Testis (tissue), 2 donors: ENCODE measurements at regions not wholly inside any gene's neighbourhood (a gene's known extent, or its start where the extent isn't known, plus 50 kb on each side); places are given as distances from the start of the nearest gene placed in this dataset.

Source experiments
- DNase-seq: peaks from one replicate; pipeline ENCODE4 v3.0.0-alpha.2; 2019
- H3K27ac ChIP-seq, 2 donors: fragments of 200-600 bp; sonication (generic); one replicate each; pipeline ENCODE4 v1.5.1; 2019
- H3K27me3 ChIP-seq: fragments of 200-600 bp; sonication (generic); one replicate; pipeline ENCODE4 v1.5.1; 2019
- H3K36me3 ChIP-seq: fragments of 200-600 bp; sonication (generic); one replicate; pipeline ENCODE4 v1.5.1; 2017; ENCODE audit warnings: low read depth; ENCODE audit errors: missing control alignments
- H3K4me1 ChIP-seq: fragments of 200-600 bp; sonication (generic); one replicate; pipeline ENCODE4 v1.5.1; 2019
- H3K4me3 ChIP-seq, 2 donors: fragments of 200-600 bp; sonication (generic); one replicate each; pipeline ENCODE4 v1.5.1; 2017 to 2019
- H3K9me3 ChIP-seq: fragments of 200-600 bp; sonication (generic); one replicate; pipeline ENCODE4 v1.5.1; 2017
- POLR2A ChIP-seq: fragments of 450-650 bp; IDR thresholded peaks from one replicate; pipeline ENCODE4 v1.6.1; 2017; ENCODE audit warnings: antibody characterized with exemption, mild to moderate bottlenecking, moderate library complexity
- WGBS, 2 donors: methylation state at CpG; one replicate each; pipeline ENCODE4 v1.1.5; 2018; 5-methylcytosine and 5-hydroxymethylcytosine counted together
- intact Hi-C: fragments of 100-400 bp; cut with DNase I; formaldehyde crosslinking; loops from one replicate; pipeline ENCODE4 v1.15.1; 2023; ENCODE audit warnings: low total_unique reads
- TF ChIP-seq, protein P1 (sequence below), 3 experiments: fragments of 450-650 bp in 2 of 3; fragments of 200-600 bp in 1 of 3; sonication (generic) in 1 of 3; IDR thresholded peaks; one replicate each; pipeline ENCODE4 v1.5.1; 2016 to 2019; ENCODE audit warnings: antibody characterized with exemption in 3 of 3, mild to moderate bottlenecking in 2 of 3, moderate library complexity in 1 of 3

DNA sequence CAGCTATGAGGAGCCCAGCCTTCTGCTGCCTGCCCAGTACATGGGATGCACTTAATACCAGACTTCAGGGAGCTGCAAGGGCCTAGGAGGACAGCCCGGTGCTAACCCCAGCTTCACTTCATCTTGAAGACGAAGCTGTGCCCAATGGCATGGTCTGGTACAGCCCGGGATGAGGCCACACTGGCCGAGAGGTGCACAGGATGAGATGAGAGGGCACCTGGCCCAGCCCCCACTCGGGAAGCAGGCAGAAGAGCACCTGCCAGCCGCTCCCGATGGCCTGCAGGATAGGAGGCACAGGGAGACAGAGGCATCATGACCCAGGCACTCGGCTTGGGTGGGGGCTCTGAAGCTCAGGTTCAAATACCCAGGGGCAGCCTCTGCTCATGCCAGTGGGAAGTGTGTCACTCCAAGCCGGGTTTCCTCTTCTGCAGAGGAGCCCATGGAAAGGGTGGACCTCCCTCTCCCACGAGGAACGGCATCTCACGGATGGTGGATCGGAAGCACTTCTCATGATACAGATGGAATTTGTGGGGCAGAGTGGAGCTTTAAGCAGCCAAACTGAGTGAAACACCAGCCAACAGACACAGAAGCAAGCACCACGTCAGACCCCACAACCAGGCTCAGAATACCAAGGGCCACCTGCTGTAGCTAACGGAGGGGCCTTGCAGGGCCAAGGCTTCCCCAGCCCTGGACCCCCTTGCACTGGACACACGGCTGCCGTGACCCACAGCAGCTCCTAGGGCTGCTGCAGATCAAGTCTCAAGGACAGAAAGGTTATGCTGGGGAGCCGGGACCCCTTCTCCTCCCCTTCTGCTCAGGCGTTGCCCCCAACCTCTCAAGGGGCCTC, 875.2 kb downstream of the BRD1 start:
- no peak overlapping the region for H3K27ac ChIP-seq
- 74 to 79% methylated on average over 7 to 19 of the region's 19 CpGs for WGBS, 2 donors
- H3K27me3 ChIP-seq: no peaks in the 10 kb centered on the region
- H3K4me3 ChIP-seq: no peak overlapping the region
- DNase-seq: peak; percentile 12
- H3K36me3 ChIP-seq: no peaks in the 10 kb centered on the region
- H3K4me1 ChIP-seq: no peaks in the 10 kb centered on the region
- no peaks in the 10 kb centered on the region for H3K9me3 ChIP-seq
- intact Hi-C loops: no loop called here
- TF ChIP-seq POLR2A: no peak
- TF ChIP-seq, protein P1, sequence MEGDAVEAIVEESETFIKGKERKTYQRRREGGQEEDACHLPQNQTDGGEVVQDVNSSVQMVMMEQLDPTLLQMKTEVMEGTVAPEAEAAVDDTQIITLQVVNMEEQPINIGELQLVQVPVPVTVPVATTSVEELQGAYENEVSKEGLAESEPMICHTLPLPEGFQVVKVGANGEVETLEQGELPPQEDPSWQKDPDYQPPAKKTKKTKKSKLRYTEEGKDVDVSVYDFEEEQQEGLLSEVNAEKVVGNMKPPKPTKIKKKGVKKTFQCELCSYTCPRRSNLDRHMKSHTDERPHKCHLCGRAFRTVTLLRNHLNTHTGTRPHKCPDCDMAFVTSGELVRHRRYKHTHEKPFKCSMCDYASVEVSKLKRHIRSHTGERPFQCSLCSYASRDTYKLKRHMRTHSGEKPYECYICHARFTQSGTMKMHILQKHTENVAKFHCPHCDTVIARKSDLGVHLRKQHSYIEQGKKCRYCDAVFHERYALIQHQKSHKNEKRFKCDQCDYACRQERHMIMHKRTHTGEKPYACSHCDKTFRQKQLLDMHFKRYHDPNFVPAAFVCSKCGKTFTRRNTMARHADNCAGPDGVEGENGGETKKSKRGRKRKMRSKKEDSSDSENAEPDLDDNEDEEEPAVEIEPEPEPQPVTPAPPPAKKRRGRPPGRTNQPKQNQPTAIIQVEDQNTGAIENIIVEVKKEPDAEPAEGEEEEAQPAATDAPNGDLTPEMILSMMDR (IDR thresholded peaks at IDR 0.05): no peak

GRCh38 chr22:48951836-48952235, 875.8 kb downstream of the BRD1 start:
- Histone ChIP-seq H3K36me3 (no peaks in the 10 kb centered on the region), H3K4me1 (no peaks in the 10 kb centered on the region), H3K4me3 (no peak overlapping the region), H3K27ac (no peak overlapping the region), H3K9me3 (no peaks in the 10 kb centered on the region), H3K27me3 (no peaks in the 10 kb centered on the region)
- no peak for TF ChIP-seq POLR2A
- TF ChIP-seq, protein P1 (IDR thresholded peaks at IDR 0.05): no peak
- 80 to 93% methylated on average over 4 to 6 of the region's 6 CpGs for WGBS, 2 donors
- intact Hi-C loops: no loop called here
- peak; percentile 1 for DNase-seq

- H3K4me3 ChIP-seq: no peak overlapping the region
- intact Hi-C loops: no loop called here
- H3K36me3 ChIP-seq: no peaks in the 10 kb centered on the region
- TF ChIP-seq, protein P1 (IDR thresholded peaks at IDR 0.05): no peak
- no peak for TF ChIP-seq POLR2A
- WGBS, 2 donors: 73 to 74% methylated on average over 21 to 27 of the region's 27 CpGs
- no peaks in the 10 kb centered on the region for H3K9me3 ChIP-seq
- no peak overlapping the region for H3K27ac ChIP-seq
- H3K27me3 ChIP-seq: no peaks in the 10 kb centered on the region
- no peaks in the 10 kb centered on the region for H3K4me1 ChIP-seq
- DNase-seq: peak; percentile 2
These were observed 877.3 kb downstream of the BRD1 start for GRCh38 chr22:48950151-48950915.

DNA sequence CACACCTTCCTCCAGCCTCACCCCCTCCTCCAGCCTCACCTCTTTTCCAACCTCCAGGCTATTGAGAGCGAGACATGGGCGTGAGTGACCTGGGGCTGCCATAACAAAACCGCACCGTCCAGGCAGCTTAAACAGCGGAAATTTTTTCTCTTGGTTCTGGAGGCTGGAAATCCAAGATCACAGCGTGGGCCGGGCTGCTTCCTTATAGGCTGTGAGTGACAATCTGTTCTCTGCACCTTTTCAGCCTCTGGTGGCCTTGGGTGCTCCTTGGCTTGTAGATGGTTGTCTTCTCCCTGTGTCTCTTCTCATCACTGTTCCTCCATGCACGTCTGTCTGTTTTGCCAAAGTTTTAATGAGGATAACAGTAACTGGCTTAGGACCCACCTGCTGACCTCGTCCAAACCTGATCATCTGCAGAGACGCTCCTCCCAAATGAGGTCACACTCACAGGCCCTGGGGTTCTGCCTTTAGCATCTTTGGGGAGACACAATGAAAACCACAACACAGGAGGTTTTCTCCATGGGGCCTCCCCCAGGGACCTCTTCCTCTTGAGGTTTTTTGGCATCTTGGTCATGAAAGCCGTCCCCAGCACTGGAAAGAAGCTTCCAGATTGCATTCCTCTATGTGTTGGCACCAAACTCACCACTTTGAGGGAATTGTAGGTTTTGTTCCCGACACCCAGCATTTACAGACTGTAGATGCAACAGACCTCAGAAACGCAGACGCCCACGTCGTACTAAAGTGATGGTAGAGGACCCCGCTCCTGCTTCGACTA, 878.1 kb downstream of the BRD1 start:
- Histone ChIP-seq H3K27ac (no peak overlapping the region), H3K4me3 (no peak overlapping the region), H3K9me3 (no peaks in the 10 kb centered on the region), H3K36me3 (no peaks in the 10 kb centered on the region), H3K27me3 (no peaks in the 10 kb centered on the region), H3K4me1 (no peaks in the 10 kb centered on the region)
- intact Hi-C loops: no loop called here
- DNase-seq: peak; percentile 7
- WGBS, 2 donors: 87 to 88% methylated on average over 18 of the region's 18 CpGs
- TF ChIP-seq POLR2A: no peak
- TF ChIP-seq, protein P1 (IDR thresholded peaks at IDR 0.05): no peak
